ENCODE measurements at regions not wholly inside any gene's neighbourhood (a gene's known extent, or its start where the extent isn't known, plus 50 kb on each side); places are given as distances from the start of the nearest gene placed in this dataset.

- Histone ChIP-seq H3K9ac (ENCODE audit: low read depth, low read length) (no peak overlapping the region), H3K36me3 (ENCODE audit: insufficient read depth, low read length) (no peaks in the 10 kb centered on the region), H3K4me3 (ENCODE audit: low read depth in 1 of 2, low read length in 2 of 2) (no peak overlapping the region), H3K79me2 (ENCODE audit: insufficient read depth, low read length) (no peaks in the 10 kb centered on the region), H3K27me3 (ENCODE audit: insufficient read depth, low read length, poor library complexity) (no peaks in the 10 kb centered on the region), H2AFZ (ENCODE audit: low read depth, low read length) (no peak overlapping the region), H4K20me1 (ENCODE audit: insufficient read depth, low read length) (no peaks in the 10 kb centered on the region), H3K9me3 (ENCODE audit: insufficient read depth, low read length, severe bottlenecking) (no peaks in the 10 kb centered on the region), H3K4me2 (ENCODE audit: insufficient read depth, low read length) (no peak overlapping the region), H3K27ac (ENCODE audit: low read length) (no peak overlapping the region), H3K4me1 (ENCODE audit: insufficient read depth, low read length) (no peaks in the 10 kb centered on the region)
- no peak for DNase-seq
- no peak for ATAC-seq (ENCODE audit: insufficient read depth, low read depth)
- no peak for TF ChIP-seq EZH2 (IDR thresholded peaks at IDR 0.05; ENCODE audit: borderline replicate concordance, low read depth, low read length, severe bottlenecking)
- no peak for TF ChIP-seq CTCF (IDR thresholded peaks at IDR 0.05; ENCODE audit: borderline replicate concordance, extremely low read depth, low read length, poor library complexity, severe bottlenecking)
Measured at GRCh38 chr12:88305254-88305890, 163.3 kb downstream of the TMTC3 start.

GRCh38 chr12:88306471-88307069 is 164.5 kb downstream of the TMTC3 start:
- no peak overlapping the region for H3K27ac ChIP-seq (ENCODE audit: low read length)
- H3K4me2 ChIP-seq (ENCODE audit: insufficient read depth, low read length) = no peak overlapping the region
- H3K27me3 ChIP-seq (ENCODE audit: insufficient read depth, low read length, poor library complexity) = no peaks in the 10 kb centered on the region
- no peaks in the 10 kb centered on the region for H3K4me1 ChIP-seq (ENCODE audit: insufficient read depth, low read length)
- TF ChIP-seq EZH2 (IDR thresholded peaks at IDR 0.05; ENCODE audit: borderline replicate concordance, low read depth, low read length, severe bottlenecking) (no peak), CTCF (IDR thresholded peaks at IDR 0.05; ENCODE audit: borderline replicate concordance, extremely low read depth, low read length, poor library complexity, severe bottlenecking) (no peak)
- H3K9me3 ChIP-seq (ENCODE audit: insufficient read depth, low read length, severe bottlenecking) = no peaks in the 10 kb centered on the region
- no peak overlapping the region for H3K4me3 ChIP-seq (ENCODE audit: low read depth in 1 of 2, low read length in 2 of 2)
- no peaks in the 10 kb centered on the region for H3K79me2 ChIP-seq (ENCODE audit: insufficient read depth, low read length)
- DNase-seq = no peak
- no peak overlapping the region for H2AFZ ChIP-seq (ENCODE audit: low read depth, low read length)
- H3K9ac ChIP-seq (ENCODE audit: low read depth, low read length) = no peak overlapping the region
- ATAC-seq (ENCODE audit: insufficient read depth, low read depth) = no peak
- no peaks in the 10 kb centered on the region for H4K20me1 ChIP-seq (ENCODE audit: insufficient read depth, low read length)
- no peaks in the 10 kb centered on the region for H3K36me3 ChIP-seq (ENCODE audit: insufficient read depth, low read length)

GRCh38 chr12:88307961-88308360 is 165.9 kb downstream of the TMTC3 start:
- no peaks in the 10 kb centered on the region for H3K27me3 ChIP-seq (ENCODE audit: insufficient read depth, low read length, poor library complexity)
- TF ChIP-seq EZH2 (IDR thresholded peaks at IDR 0.05; ENCODE audit: borderline replicate concordance, low read depth, low read length, severe bottlenecking) = no peak
- TF ChIP-seq CTCF (IDR thresholded peaks at IDR 0.05; ENCODE audit: borderline replicate concordance, extremely low read depth, low read length, poor library complexity, severe bottlenecking) = no peak
- H4K20me1 ChIP-seq (ENCODE audit: insufficient read depth, low read length) = no peaks in the 10 kb centered on the region
- H3K4me3 ChIP-seq (ENCODE audit: low read depth in 1 of 2, low read length in 2 of 2) = no peak overlapping the region
- no peak overlapping the region for H3K9ac ChIP-seq (ENCODE audit: low read depth, low read length)
- no peaks in the 10 kb centered on the region for H3K79me2 ChIP-seq (ENCODE audit: insufficient read depth, low read length)
- no peaks in the 10 kb centered on the region for H3K36me3 ChIP-seq (ENCODE audit: insufficient read depth, low read length)
- DNase-seq (no peak), ATAC-seq (ENCODE audit: insufficient read depth, low read depth) (no peak)
- no peak overlapping the region for H3K27ac ChIP-seq (ENCODE audit: low read length)
- H3K4me2 ChIP-seq (ENCODE audit: insufficient read depth, low read length) = no peak overlapping the region
- no peaks in the 10 kb centered on the region for H3K9me3 ChIP-seq (ENCODE audit: insufficient read depth, low read length, severe bottlenecking)
- H3K4me1 ChIP-seq (ENCODE audit: insufficient read depth, low read length) = no peaks in the 10 kb centered on the region
- no peak overlapping the region for H2AFZ ChIP-seq (ENCODE audit: low read depth, low read length)

All from DND-41 (cell line).